H1 (cell line): ENCODE measurements at regions not wholly inside any gene's neighbourhood (a gene's known extent, or its start where the extent isn't known, plus 50 kb on each side); places are given as distances from the start of the nearest gene placed in this dataset.
A peak's percentile ranks its signal among the peaks of the same experiment; 100 is the strongest.

Experiments used
- CTCF ChIA-PET: fragments of 300-600 bp; sonication (Branson Sonifier 250); formaldehyde crosslinking; loops from one replicate; lab custom pipeline; 2021; ENCODE audit not compliant: partially characterized antibody; lab: Charles Lee
- POLR2A ChIA-PET: fragments of 300-600 bp; sonication (Branson Sonifier 250); formaldehyde crosslinking; loops from one replicate; lab custom pipeline; 2021; ENCODE audit warnings: inconsistent platforms; ENCODE audit not compliant: partially characterized antibody; lab: Charles Lee
- DNase-seq, 2 experiments: peaks; one replicate each; pipeline versions ENCODE4 v3.0.0 to v3.0.0-alpha.2; 2010 to 2022; ENCODE audit warnings: low spot score in 2 of 2, low read depth in 1 of 2, mixed read lengths in 1 of 2
- FAIRE-seq: peaks from 2 replicates; lab custom pipeline; 2011; peaks lifted over from hg19 to GRCh38; lab: Jason Lieb, UNC
- H2AFZ ChIP-seq: 2 replicates; pipeline ENCODE4 v1.8.1; 2012; ENCODE audit warnings: low read length, inconsistent platforms
- H2AK5ac ChIP-seq: 2 replicates; pipeline ENCODE4 v1.6.1; 2013; ENCODE audit warnings: low read depth, low read length
- H2BK120ac ChIP-seq: replicated peaks from 2 replicates; pipeline ENCODE3; 2013; ENCODE audit warnings: low read depth, low read length, inconsistent platforms
- H2BK12ac ChIP-seq: 2 replicates; pipeline ENCODE4 v1.6.1; 2013; ENCODE audit warnings: low read depth, low read length
- H2BK15ac ChIP-seq: 2 replicates; pipeline ENCODE4 v1.6.1; 2013; ENCODE audit warnings: low read length
- H2BK20ac ChIP-seq: 2 replicates; pipeline ENCODE4 v1.6.1; 2013; ENCODE audit warnings: low read length
- H2BK5ac ChIP-seq: 2 replicates; pipeline ENCODE4 v1.6.1; 2013; ENCODE audit warnings: low read depth, low read length
- H3K14ac ChIP-seq: 2 replicates; pipeline ENCODE4 v1.6.1; 2013; ENCODE audit warnings: inconsistent platforms; ENCODE audit not compliant: insufficient read length
- H3K18ac ChIP-seq: 2 replicates; pipeline ENCODE4 v1.6.1; 2013; ENCODE audit warnings: low read length; ENCODE audit errors: extremely low read depth
- H3K23ac ChIP-seq: 2 replicates; pipeline ENCODE4 v1.6.1; 2013; ENCODE audit warnings: inconsistent platforms; ENCODE audit not compliant: insufficient read length
- H3K23me2 ChIP-seq: 2 replicates; pipeline ENCODE4 v1.6.1; 2013; ENCODE audit warnings: low read depth, low read length
- H3K27ac ChIP-seq: 2 replicates; pipeline ENCODE4 v1.6.1; 2011; ENCODE audit warnings: low read depth, low read length, inconsistent platforms
- H3K27me3 ChIP-seq, 4 experiments: replicated peaks in 1 of 4; 1 replicate in 1 of 4; 2 replicates in 3 of 4; pipeline versions ENCODE4 v1.6.1 to v1.8.1; 2011 to 2013; ENCODE audit warnings: low read length in 3 of 4, mild to moderate bottlenecking in 3 of 4, inconsistent platforms in 2 of 4, mixed read lengths in 2 of 4, moderate library complexity in 1 of 4; ENCODE audit not compliant: control insufficient read depth in 3 of 4, insufficient read depth in 3 of 4; ENCODE audit errors: extremely low read depth in 1 of 4
- H3K36me3 ChIP-seq, 4 experiments: 2 replicates each; pipeline versions ENCODE4 v1.6.1 to v1.8.1; 2011 to 2013; ENCODE audit warnings: mild to moderate bottlenecking in 4 of 4, low read length in 3 of 4, moderate library complexity in 2 of 4, control low read depth in 1 of 4, inconsistent platforms in 1 of 4; ENCODE audit not compliant: insufficient read depth in 4 of 4, control insufficient read depth in 2 of 4
- H3K4ac ChIP-seq: replicated peaks from 2 replicates; pipeline ENCODE3; 2013; ENCODE audit warnings: low read length, low read depth, mixed read lengths, inconsistent platforms; ENCODE audit not compliant: insufficient read length
- H3K4me1 ChIP-seq, 4 experiments: replicated peaks in 1 of 4; 1 replicate in 1 of 4; 2 replicates in 3 of 4; pipeline versions ENCODE4 v1.6.1 to v1.8.1; 2011 to 2013; ENCODE audit warnings: low read length in 3 of 4, inconsistent platforms in 2 of 4, mixed read lengths in 1 of 4; ENCODE audit not compliant: insufficient read depth in 4 of 4, control insufficient read depth in 3 of 4
- H3K4me2 ChIP-seq, 2 experiments: 2 replicates each; pipeline versions ENCODE4 v1.6.1 to v1.8.1; 2011 to 2013; ENCODE audit warnings: low read depth in 2 of 2, low read length in 2 of 2, control low read depth in 1 of 2, inconsistent platforms in 1 of 2, mild to moderate bottlenecking in 1 of 2; ENCODE audit not compliant: insufficient read depth in 1 of 2
- H3K4me3 ChIP-seq, 4 experiments: fragments of 200-600, 300-600 bp in 1 of 4; sonication (generic), shearing (Covaris generic), sonication (Bioruptor Twin) in 1 of 4; 2 replicates each; pipeline versions ENCODE4 v1.5.1 to v1.8.1; 2011 to 2016; ENCODE audit warnings: low read length in 4 of 4, low read depth in 3 of 4, control low read depth in 2 of 4, inconsistent platforms in 2 of 4, mild to moderate bottlenecking in 2 of 4, mixed read lengths in 1 of 4, moderate library complexity in 1 of 4; ENCODE audit not compliant: insufficient read depth in 2 of 4; ENCODE audit errors: extremely low read depth in 1 of 4
- H3K56ac ChIP-seq: replicated peaks from 2 replicates; pipeline ENCODE3; 2013; ENCODE audit warnings: low read depth, mild to moderate bottlenecking, mixed read lengths, low read length, inconsistent platforms; ENCODE audit not compliant: insufficient read length
- H3K79me1 ChIP-seq: 2 replicates; pipeline ENCODE4 v1.6.1; 2013; ENCODE audit warnings: low read depth, low read length, control low read depth
- H3K79me2 ChIP-seq, 2 experiments: 2 replicates each; pipeline versions ENCODE4 v1.6.1 to v1.8.1; 2012 to 2013; ENCODE audit warnings: low read length in 2 of 2, mild to moderate bottlenecking in 2 of 2, inconsistent platforms in 1 of 2; ENCODE audit not compliant: insufficient read depth in 2 of 2, control insufficient read depth in 1 of 2
- H3K9ac ChIP-seq, 4 experiments: replicated peaks in 1 of 4; 1 replicate in 1 of 4; 2 replicates in 3 of 4; pipeline versions ENCODE4 v1.6.1 to v1.8.1; 2011 to 2013; ENCODE audit warnings: low read depth in 3 of 4, low read length in 3 of 4, control low read depth in 2 of 4, mild to moderate bottlenecking in 2 of 4, moderate library complexity in 2 of 4, inconsistent platforms in 1 of 4; ENCODE audit errors: extremely low read depth in 1 of 4
- H3K9me3 ChIP-seq, 2 experiments: 2 replicates each; pipeline versions ENCODE4 v1.6.1 to v1.8.1; 2012 to 2013; ENCODE audit warnings: mild to moderate bottlenecking in 2 of 2, moderate library complexity in 2 of 2, control low read depth in 1 of 2, inconsistent platforms in 1 of 2, low read depth in 1 of 2, low read length in 1 of 2, mixed read lengths in 1 of 2; ENCODE audit not compliant: insufficient read depth in 2 of 2
- H4K20me1 ChIP-seq, 2 experiments: replicated peaks in 1 of 2; 2 replicates each; pipeline versions ENCODE3 to v1.8.1; 2011 to 2013; ENCODE audit warnings: inconsistent platforms in 2 of 2, low read length in 2 of 2, mild to moderate bottlenecking in 1 of 2; ENCODE audit not compliant: insufficient read depth in 2 of 2, control insufficient read depth in 1 of 2
- H4K5ac ChIP-seq: 2 replicates; pipeline ENCODE4 v1.6.1; 2013; ENCODE audit warnings: low read length, low read depth, mixed read lengths, inconsistent platforms; ENCODE audit not compliant: insufficient read length
- H4K8ac ChIP-seq: 2 replicates; pipeline ENCODE4 v1.8.0; 2013; ENCODE audit warnings: mild to moderate bottlenecking, moderate library complexity, low read length, inconsistent platforms; ENCODE audit not compliant: insufficient read depth; ENCODE audit errors: extremely low read depth
- H4K91ac ChIP-seq: replicated peaks from 2 replicates; pipeline ENCODE3; 2013; ENCODE audit warnings: low read length, mixed read lengths, inconsistent platforms; ENCODE audit not compliant: insufficient read length
- BRCA1 ChIP-seq: IDR thresholded peaks from 2 replicates; pipeline ENCODE4 v1.6.1; 2012; ENCODE audit warnings: low read depth, low read length, improper control_type of control experiment
- CREB1 ChIP-seq: IDR thresholded peaks from 2 replicates; pipeline ENCODE4 v1.6.1; 2012; ENCODE audit warnings: inconsistent platforms
- CTCF ChIP-seq, 3 experiments: IDR thresholded peaks; 1 replicate in 2 of 3; 2 replicates in 1 of 3; pipeline versions ENCODE4 v1.5.1 to v1.6.1; 2011; ENCODE audit warnings: low read length in 3 of 3, mild to moderate bottlenecking in 3 of 3, inconsistent platforms in 2 of 3, low read depth in 1 of 3, moderate library complexity in 1 of 3; ENCODE audit not compliant: insufficient read depth in 1 of 3; ENCODE audit errors: control extremely low read depth in 1 of 3
- FOSL1 ChIP-seq: IDR thresholded peaks from 2 replicates; pipeline ENCODE4 v1.6.1; 2011; ENCODE audit warnings: mild to moderate bottlenecking, low read depth, low read length, moderate library complexity; ENCODE audit not compliant: insufficient read depth
- GTF2F1 ChIP-seq: IDR thresholded peaks from 2 replicates; pipeline ENCODE4 v1.6.1; 2012; ENCODE audit warnings: low read depth, low read length, improper control_type of control experiment, borderline replicate concordance
- JUND ChIP-seq: IDR thresholded peaks from 2 replicates; pipeline ENCODE4 v1.6.1; 2011; ENCODE audit warnings: mild to moderate bottlenecking, improper control_type of control experiment, low read length
- MAFK ChIP-seq: IDR thresholded peaks from 2 replicates; pipeline ENCODE4 v1.6.1; 2012; ENCODE audit warnings: low read depth, mild to moderate bottlenecking, improper control_type of control experiment, low read length
- NRF1 ChIP-seq: IDR thresholded peaks from 2 replicates; pipeline ENCODE4 v1.6.1; 2011; ENCODE audit warnings: mild to moderate bottlenecking, low read depth, low read length, improper control_type of control experiment
- POLR2A ChIP-seq, 2 experiments: IDR thresholded peaks; 1 replicate in 1 of 2; 2 replicates in 1 of 2; pipeline ENCODE4 v1.6.1; 2011; ENCODE audit warnings: low read depth in 2 of 2, low read length in 2 of 2, mild to moderate bottlenecking in 2 of 2; ENCODE audit errors: control extremely low read depth in 1 of 2
- SUZ12 ChIP-seq: fragments of 200-600 bp; sonication (generic); IDR thresholded peaks from 2 replicates; pipeline ENCODE4 v1.6.1; 2012; ENCODE audit warnings: mild to moderate bottlenecking, inconsistent platforms, low read length, moderate library complexity, mixed read lengths
- WGBS, 2 experiments: shearing (Covaris generic) in 1 of 2; methylation state at CpG; one replicate each; pipeline versions ENCODE4 v1.1.6 to v1.1.7; 2013 to 2015; ENCODE audit warnings: low lambda C conversion rate in 2 of 2, mixed read lengths in 2 of 2, inconsistent platforms in 1 of 2, low coverage in 1 of 2, missing lambda C conversion rate in 1 of 2; ENCODE audit not compliant: insufficient replicate concordance in 2 of 2, insufficient coverage in 1 of 2, insufficient read length in 1 of 2; ENCODE audit errors: extremely low coverage in 1 of 2, missing lambda C conversion rate in 1 of 2; 5-methylcytosine and 5-hydroxymethylcytosine counted together
- TF ChIP-seq, protein P1 (sequence below): IDR thresholded peaks from 2 replicates; pipeline ENCODE4 v1.6.1; 2011; ENCODE audit warnings: low read depth, mild to moderate bottlenecking, low read length; ENCODE audit not compliant: insufficient read depth

GRCh38 chr3:144947895-144948294 lies 976.3 kb downstream of the DIPK2A start:
- FAIRE-seq = no peak
- H3K18ac ChIP-seq = no peak overlapping the region
- H3K23me2 ChIP-seq = no peaks in the 10 kb centered on the region
- POLR2A ChIA-PET = no interaction called here
- no peak overlapping the region for H3K4me3 ChIP-seq
- CTCF ChIA-PET = interaction anchor here (1.0 kb wide), 1 partner anchor 143 kb away, joined by 3 read pairs; no protein-coding TSS in a partner anchor
- H3K27ac ChIP-seq = no peak overlapping the region
- H2BK120ac ChIP-seq = no peak overlapping the region
- H2AK5ac ChIP-seq = no peak overlapping the region
- WGBS, 2 experiments = 95% methylated on average over 5 of the region's 5 CpGs; no CpG with 5 or more reads in 1 of the 2 experiments
- H4K20me1 ChIP-seq = no peaks in the 10 kb centered on the region
- no peak overlapping the region for H3K23ac ChIP-seq
- H2AFZ ChIP-seq = 0 out of 2 replicates have a peak overlapping the region, but pooled peaks have one; percentile 42
- no peak overlapping the region for H3K4me2 ChIP-seq
- DNase-seq = no peak
- no peaks in the 10 kb centered on the region for H3K4me1 ChIP-seq
- no peaks in the 10 kb centered on the region for H3K79me2 ChIP-seq
- H3K14ac ChIP-seq = no peak overlapping the region
- H3K9me3 ChIP-seq = peaks cover 0 to 2% of the 10 kb centered on the region in 2 experiments; a peak in 1 of 4 replicates
- H4K5ac ChIP-seq = no peak overlapping the region
- H4K8ac ChIP-seq = no peak overlapping the region
- H3K79me1 ChIP-seq = no peaks in the 10 kb centered on the region
- H3K36me3 ChIP-seq = no peaks in the 10 kb centered on the region; a peak in 1 of 8 replicates
- H3K4ac ChIP-seq = no peak overlapping the region
- H2BK5ac ChIP-seq = no peak overlapping the region
- H2BK15ac ChIP-seq = no peak overlapping the region
- no peak overlapping the region for H3K9ac ChIP-seq
- H3K27me3 ChIP-seq = no peaks in the 10 kb centered on the region
- no peak overlapping the region for H4K91ac ChIP-seq
- no peak for TF ChIP-seq JUND
- no peak for TF ChIP-seq MAFK
- TF ChIP-seq, protein P1, sequence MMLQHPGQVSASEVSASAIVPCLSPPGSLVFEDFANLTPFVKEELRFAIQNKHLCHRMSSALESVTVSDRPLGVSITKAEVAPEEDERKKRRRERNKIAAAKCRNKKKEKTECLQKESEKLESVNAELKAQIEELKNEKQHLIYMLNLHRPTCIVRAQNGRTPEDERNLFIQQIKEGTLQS = no peak
- TF ChIP-seq POLR2A (IDR thresholded peaks at IDR 0.05; ENCODE audit: control extremely low read depth in 1 of 2, low read depth in 2 of 2, low read length in 2 of 2) = no peak
- TF ChIP-seq GTF2F1 = no peak
- no peak for TF ChIP-seq SUZ12
- no peak for TF ChIP-seq CTCF (IDR thresholded peaks at IDR 0.05; ENCODE audit: control extremely low read depth in 1 of 3, insufficient read depth in 1 of 3, low read depth in 1 of 3, low read length in 3 of 3)
- no peak for TF ChIP-seq FOSL1
- no peak for TF ChIP-seq NRF1
- TF ChIP-seq CREB1 = no peak
- TF ChIP-seq BRCA1 = no peak
- H2BK20ac ChIP-seq = no peak overlapping the region
- no peak overlapping the region for H2BK12ac ChIP-seq
- H3K56ac ChIP-seq = no peak overlapping the region
